ENCODE measurements at regions not wholly inside any gene's neighbourhood (a gene's known extent, or its start where the extent isn't known, plus 50 kb on each side); places are given as distances from the start of the nearest gene placed in this dataset.

DNA sequence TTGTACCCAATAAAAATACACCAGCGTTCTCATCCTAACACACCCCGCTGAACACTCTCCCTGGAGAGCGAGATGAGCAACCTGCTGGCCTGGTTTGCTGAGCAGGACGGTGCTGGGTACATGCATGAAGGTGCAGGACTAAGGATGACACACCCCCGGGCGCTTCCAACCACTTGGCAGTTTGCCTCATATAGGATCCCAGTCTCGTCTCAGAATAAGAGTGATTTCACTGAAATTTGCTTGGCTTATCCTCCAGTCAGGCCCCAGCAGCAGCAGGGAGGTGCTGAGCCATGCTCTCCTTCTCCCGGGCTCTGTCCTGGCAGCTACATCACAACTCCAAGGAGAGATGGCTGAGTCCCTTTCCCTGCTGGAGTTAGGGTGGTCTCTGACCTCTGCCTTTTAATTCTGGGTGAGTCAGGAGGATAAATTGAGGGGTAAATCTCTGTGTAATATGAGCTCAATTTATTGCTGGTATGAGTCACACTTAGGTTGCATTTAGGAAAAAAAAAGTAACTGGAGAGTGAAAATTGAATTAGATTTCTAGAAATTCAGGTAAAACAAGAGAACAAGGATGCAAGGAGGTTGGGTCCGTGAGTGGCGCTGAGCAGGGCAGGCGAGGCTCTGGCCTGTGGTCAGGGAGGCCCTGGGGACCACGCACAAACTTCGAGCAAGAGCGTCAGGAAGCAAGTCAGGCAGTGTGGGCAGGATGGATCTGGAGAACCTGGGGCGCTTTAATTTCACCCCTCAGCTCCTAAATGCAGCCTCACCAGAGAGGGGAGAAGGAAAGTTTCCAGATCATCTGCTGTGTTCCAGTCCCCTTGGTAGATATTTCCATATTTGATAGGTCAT, 974.0 kb downstream of the TBC1D22A start:
- ChIA-PET CTCF (interaction anchor here (0.7 kb wide), 1 partner anchor 350 kb away, joined by 3 read pairs; no protein-coding TSS in a partner anchor), POLR2A (interaction anchor here (0.6 kb wide), 1 partner anchor 259 kb away, joined by 3 read pairs; no protein-coding TSS in a partner anchor)
- no peak overlapping the region for H3K4me3 ChIP-seq (ENCODE audit: low read depth, low read length)

GRCh38 chr22:47734511-47734910, 972.1 kb downstream of the TBC1D22A start:
- ChIA-PET CTCF (interaction anchor here (0.5 kb wide), 1 partner anchor 1409 kb away, joined by 5 read pairs; no protein-coding TSS in a partner anchor), POLR2A (no interaction called here)
- TF ChIP-seq, protein P1, sequence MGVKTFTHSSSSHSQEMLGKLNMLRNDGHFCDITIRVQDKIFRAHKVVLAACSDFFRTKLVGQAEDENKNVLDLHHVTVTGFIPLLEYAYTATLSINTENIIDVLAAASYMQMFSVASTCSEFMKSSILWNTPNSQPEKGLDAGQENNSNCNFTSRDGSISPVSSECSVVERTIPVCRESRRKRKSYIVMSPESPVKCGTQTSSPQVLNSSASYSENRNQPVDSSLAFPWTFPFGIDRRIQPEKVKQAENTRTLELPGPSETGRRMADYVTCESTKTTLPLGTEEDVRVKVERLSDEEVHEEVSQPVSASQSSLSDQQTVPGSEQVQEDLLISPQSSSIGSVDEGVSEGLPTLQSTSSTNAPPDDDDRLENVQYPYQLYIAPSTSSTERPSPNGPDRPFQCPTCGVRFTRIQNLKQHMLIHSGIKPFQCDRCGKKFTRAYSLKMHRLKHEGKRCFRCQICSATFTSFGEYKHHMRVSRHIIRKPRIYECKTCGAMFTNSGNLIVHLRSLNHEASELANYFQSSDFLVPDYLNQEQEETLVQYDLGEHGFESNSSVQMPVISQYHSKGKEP (tag by site-specific recombination; IDR thresholded peaks at IDR 0.05) = no peak
- TF ChIP-seq GLI4 (tag by site-specific recombination; IDR thresholded peaks at IDR 0.05) = no peak
- TF ChIP-seq, protein P2, sequence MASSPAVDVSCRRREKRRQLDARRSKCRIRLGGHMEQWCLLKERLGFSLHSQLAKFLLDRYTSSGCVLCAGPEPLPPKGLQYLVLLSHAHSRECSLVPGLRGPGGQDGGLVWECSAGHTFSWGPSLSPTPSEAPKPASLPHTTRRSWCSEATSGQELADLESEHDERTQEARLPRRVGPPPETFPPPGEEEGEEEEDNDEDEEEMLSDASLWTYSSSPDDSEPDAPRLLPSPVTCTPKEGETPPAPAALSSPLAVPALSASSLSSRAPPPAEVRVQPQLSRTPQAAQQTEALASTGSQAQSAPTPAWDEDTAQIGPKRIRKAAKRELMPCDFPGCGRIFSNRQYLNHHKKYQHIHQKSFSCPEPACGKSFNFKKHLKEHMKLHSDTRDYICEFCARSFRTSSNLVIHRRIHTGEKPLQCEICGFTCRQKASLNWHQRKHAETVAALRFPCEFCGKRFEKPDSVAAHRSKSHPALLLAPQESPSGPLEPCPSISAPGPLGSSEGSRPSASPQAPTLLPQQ (tag by site-specific recombination; IDR thresholded peaks at IDR 0.05) = no peak
- Histone ChIP-seq H3K4me1 (ENCODE audit: control insufficient read depth, insufficient read depth, low read length) (no peaks in the 10 kb centered on the region), H3K27ac (ENCODE audit: extremely low read depth, low read depth, low read length) (no peak overlapping the region), H3K4me3 (ENCODE audit: low read depth, low read length) (no peak overlapping the region), H3K9me3 (ENCODE audit: control insufficient read depth, insufficient read depth, low read depth, low read length) (no peaks in the 10 kb centered on the region), H3K36me3 (ENCODE audit: control insufficient read depth in 2 of 2, insufficient read depth in 1 of 2, low read length in 2 of 2) (no peaks in the 10 kb centered on the region)

More for the DNA sequence above, 974.0 kb downstream of the TBC1D22A start:
- no peaks in the 10 kb centered on the region for H3K9me3 ChIP-seq (ENCODE audit: control insufficient read depth, insufficient read depth, low read depth, low read length)
- H3K36me3 ChIP-seq (ENCODE audit: control insufficient read depth in 2 of 2, insufficient read depth in 1 of 2, low read length in 2 of 2) = no peaks in the 10 kb centered on the region
- no peaks in the 10 kb centered on the region for H3K4me1 ChIP-seq (ENCODE audit: control insufficient read depth, insufficient read depth, low read length)
- TF ChIP-seq, protein P3, sequence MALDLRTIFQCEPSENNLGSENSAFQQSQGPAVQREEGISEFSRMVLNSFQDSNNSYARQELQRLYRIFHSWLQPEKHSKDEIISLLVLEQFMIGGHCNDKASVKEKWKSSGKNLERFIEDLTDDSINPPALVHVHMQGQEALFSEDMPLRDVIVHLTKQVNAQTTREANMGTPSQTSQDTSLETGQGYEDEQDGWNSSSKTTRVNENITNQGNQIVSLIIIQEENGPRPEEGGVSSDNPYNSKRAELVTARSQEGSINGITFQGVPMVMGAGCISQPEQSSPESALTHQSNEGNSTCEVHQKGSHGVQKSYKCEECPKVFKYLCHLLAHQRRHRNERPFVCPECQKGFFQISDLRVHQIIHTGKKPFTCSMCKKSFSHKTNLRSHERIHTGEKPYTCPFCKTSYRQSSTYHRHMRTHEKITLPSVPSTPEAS (tag by site-specific recombination; IDR thresholded peaks at IDR 0.05) = no peak
- TF ChIP-seq ZBTB7A (tag by site-specific recombination; IDR thresholded peaks at IDR 0.05; ENCODE audit: low read depth) (no peak), ZSCAN30 (tag by site-specific recombination; IDR thresholded peaks at IDR 0.05) (no peak), KLF16 (tag by site-specific recombination; IDR thresholded peaks at IDR 0.05) (no peak), ZNF658 (tag by site-specific recombination; IDR thresholded peaks at IDR 0.05) (no peak), ZNF324 (tag by site-specific recombination; IDR thresholded peaks at IDR 0.05) (no peak)
- H3K27ac ChIP-seq (ENCODE audit: extremely low read depth, low read depth, low read length) = no peak overlapping the region

DNA sequence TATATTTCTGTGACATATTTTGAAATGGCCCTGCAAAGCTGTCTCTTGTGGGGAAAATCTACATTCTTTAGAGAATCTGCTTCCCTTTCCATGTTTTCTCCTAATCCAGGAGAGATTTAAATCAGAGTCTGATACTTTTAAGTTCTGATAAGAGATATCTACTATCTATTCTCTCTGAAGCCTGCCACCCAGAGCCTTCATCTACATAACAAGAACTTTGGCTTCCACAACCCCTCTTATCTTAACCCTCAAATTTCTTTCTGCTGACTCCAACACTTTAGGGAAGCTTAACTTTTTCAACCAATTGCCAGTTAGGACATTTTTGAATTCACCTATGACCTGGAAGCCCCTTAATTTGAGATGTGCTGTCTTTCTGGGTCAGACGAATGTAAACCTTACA, 965.2 kb downstream of the TBC1D22A start:
- POLR2A ChIA-PET = no interaction called here
- no peak overlapping the region for H3K4me3 ChIP-seq (ENCODE audit: low read depth, low read length)
- TF ChIP-seq, protein P4, sequence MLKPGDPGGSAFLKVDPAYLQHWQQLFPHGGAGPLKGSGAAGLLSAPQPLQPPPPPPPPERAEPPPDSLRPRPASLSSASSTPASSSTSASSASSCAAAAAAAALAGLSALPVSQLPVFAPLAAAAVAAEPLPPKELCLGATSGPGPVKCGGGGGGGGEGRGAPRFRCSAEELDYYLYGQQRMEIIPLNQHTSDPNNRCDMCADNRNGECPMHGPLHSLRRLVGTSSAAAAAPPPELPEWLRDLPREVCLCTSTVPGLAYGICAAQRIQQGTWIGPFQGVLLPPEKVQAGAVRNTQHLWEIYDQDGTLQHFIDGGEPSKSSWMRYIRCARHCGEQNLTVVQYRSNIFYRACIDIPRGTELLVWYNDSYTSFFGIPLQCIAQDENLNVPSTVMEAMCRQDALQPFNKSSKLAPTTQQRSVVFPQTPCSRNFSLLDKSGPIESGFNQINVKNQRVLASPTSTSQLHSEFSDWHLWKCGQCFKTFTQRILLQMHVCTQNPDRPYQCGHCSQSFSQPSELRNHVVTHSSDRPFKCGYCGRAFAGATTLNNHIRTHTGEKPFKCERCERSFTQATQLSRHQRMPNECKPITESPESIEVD (tag by site-specific recombination; IDR thresholded peaks at IDR 0.05) = no peak
- TF ChIP-seq ZNF600 (tag by site-specific recombination; IDR thresholded peaks at IDR 0.05) = no peak
- no peak for TF ChIP-seq ZNF16 (tag by site-specific recombination; IDR thresholded peaks at IDR 0.05; ENCODE audit: low read depth)
- no peak for TF ChIP-seq ZNF138 (tag by site-specific recombination; IDR thresholded peaks at IDR 0.05; ENCODE audit: borderline replicate concordance)
- TF ChIP-seq ZBTB20 (tag by site-specific recombination; IDR thresholded peaks at IDR 0.05) = no peak
- no peak for TF ChIP-seq GFI1B (tag by site-specific recombination; IDR thresholded peaks at IDR 0.05)
- no peak for TF ChIP-seq ZNF645 (tag by site-specific recombination; IDR thresholded peaks at IDR 0.05)
- no peak for TF ChIP-seq ZNF514 (tag by site-specific recombination; IDR thresholded peaks at IDR 0.05)
- TF ChIP-seq, protein P5, sequence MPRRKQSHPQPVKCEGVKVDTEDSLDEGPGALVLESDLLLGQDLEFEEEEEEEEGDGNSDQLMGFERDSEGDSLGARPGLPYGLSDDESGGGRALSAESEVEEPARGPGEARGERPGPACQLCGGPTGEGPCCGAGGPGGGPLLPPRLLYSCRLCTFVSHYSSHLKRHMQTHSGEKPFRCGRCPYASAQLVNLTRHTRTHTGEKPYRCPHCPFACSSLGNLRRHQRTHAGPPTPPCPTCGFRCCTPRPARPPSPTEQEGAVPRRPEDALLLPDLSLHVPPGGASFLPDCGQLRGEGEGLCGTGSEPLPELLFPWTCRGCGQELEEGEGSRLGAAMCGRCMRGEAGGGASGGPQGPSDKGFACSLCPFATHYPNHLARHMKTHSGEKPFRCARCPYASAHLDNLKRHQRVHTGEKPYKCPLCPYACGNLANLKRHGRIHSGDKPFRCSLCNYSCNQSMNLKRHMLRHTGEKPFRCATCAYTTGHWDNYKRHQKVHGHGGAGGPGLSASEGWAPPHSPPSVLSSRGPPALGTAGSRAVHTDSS (tag by site-specific recombination; IDR thresholded peaks at IDR 0.05) = no peak
- TF ChIP-seq ZFHX2 (tag by site-specific recombination; conservative IDR thresholded peaks at IDR 0.05) = no peak
- no peak for TF ChIP-seq ZNF623 (tag by site-specific recombination; IDR thresholded peaks at IDR 0.05)
- no peak for TF ChIP-seq HOXC10 (CRISPR knock-in tag; IDR thresholded peaks at IDR 0.05)
- no peak for TF ChIP-seq ZNF155 (tag by site-specific recombination; IDR thresholded peaks at IDR 0.05)
- TF ChIP-seq ZNF596 (tag by site-specific recombination; IDR thresholded peaks at IDR 0.05) = no peak

More for the DNA sequence above, 965.2 kb downstream of the TBC1D22A start:
- CTCF ChIA-PET = no interaction called here
- Histone ChIP-seq H3K27ac (ENCODE audit: extremely low read depth, low read depth, low read length) (no peak overlapping the region), H3K4me1 (ENCODE audit: control insufficient read depth, insufficient read depth, low read length) (no peaks in the 10 kb centered on the region), H3K9me3 (ENCODE audit: control insufficient read depth, insufficient read depth, low read depth, low read length) (no peaks in the 10 kb centered on the region), H3K36me3 (ENCODE audit: control insufficient read depth in 2 of 2, insufficient read depth in 1 of 2, low read length in 2 of 2) (no peaks in the 10 kb centered on the region)
